G401 (cell line): ENCODE measurements at regions not wholly inside any gene's neighbourhood (a gene's known extent, or its start where the extent isn't known, plus 50 kb on each side); places are given as distances from the start of the nearest gene placed in this dataset.
"Not testable (repeated sequence)": the region's sequence is repeated elsewhere in the genome, so short reads cannot be mapped to it uniquely, and the experiment has no call there.

ENCODE experiments used
- DNase-seq: peaks from one replicate; pipeline ENCODE4 v3.0.0-alpha.2; 2015; ENCODE audit warnings: low spot score
- in situ Hi-C: cut with HindIII; loops from 2 replicates; pipeline ENCODE4 v1.10.0; 2016; ENCODE audit warnings: low sequenced_read_pairs, mixed read lengths

DNA sequence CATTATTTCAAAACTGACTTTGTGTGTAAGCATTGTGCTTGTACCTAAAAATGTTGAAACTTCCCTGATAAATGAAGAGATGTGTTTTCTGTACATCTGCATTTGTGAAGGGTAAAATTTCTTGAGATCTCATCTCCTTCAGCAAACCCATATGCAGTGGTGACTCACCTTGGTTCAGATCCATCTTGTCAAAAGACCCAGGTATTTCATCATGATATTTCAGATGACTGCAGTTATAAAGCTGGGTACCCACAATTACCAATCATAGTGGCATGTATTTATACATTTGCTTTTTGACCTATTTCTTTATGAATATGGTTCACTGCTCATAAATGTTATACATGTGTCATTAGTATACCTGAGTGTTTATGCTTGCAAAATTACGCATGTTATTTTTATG lies 1213.6 kb downstream of the GALC start:
- in situ Hi-C loops, result no loop called here
- DNase-seq, result no peak

DNA sequence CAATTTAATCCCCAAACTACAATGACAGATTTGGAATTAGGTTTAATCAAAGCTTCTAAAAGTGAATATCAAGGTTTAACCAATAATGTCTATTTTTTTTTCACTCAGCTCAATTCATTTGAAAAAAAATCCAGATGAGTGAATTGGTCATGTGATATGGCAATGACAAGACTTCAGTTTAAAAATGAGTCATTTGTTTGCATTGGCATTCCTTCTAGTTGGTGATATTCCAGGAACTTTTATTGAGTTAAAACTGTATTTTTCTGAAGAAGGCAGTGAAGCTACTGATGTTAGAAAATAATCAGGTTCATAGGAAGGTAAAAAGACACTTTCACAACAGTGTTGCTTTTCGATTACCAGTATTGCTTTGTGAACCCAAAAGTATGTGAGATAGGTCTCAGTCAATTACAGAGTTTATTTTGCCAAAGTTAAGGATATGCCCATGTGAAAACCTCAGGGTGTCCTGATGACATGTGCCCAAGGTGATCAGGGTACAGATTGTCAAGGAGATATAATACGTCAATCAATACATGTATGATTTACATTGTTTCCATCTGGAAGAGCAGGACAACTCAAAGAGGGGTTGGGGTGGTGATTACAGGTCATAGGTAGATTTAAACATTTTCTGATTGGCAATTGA lies 1214.9 kb downstream of the GALC start:
- no peak for DNase-seq
- in situ Hi-C loops, result no loop called here

DNA sequence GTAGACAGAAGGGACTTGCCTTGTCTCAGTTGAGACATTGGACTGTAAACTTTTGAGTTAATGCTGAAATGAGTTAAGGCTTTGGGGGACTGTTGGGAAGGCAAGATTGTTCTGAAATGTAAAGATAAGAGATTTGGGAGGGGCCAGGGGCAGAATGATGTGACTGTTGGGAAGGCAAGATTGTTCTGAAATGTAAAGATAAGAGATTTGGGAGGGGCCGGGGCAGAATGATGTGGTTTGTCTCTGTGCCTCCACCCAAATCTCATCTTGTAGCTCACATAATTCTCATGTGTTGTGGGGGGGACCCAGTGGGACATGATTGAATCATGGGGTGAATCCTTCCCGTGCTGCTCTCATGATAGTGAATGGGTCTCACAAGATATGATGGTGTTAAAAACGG lies 1217.1 kb downstream of the GALC start:
- in situ Hi-C loops, DNase-seq: not testable (repeated sequence)

DNA sequence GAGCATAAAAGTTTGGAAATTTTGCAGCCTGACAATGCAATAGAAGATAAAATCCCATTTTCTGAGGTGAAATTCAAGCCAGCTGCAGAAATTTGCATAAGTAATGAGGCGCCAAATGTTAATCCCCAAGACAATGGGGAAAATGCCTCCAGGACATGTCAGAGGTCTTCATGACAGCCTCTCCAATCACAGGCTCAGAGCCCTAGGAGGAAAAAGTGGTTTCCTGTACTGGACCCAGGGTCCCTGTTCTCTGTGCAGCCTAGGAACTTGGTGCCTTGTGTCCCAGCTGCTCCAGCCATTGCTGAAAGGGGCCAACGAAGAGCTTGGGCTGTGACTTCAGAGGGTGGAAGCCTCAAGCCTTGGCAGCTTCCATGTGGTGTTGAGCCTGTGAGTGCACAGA lies 1218.1 kb downstream of the GALC start:
- no peak for DNase-seq
- in situ Hi-C loops, result no loop called here

DNA sequence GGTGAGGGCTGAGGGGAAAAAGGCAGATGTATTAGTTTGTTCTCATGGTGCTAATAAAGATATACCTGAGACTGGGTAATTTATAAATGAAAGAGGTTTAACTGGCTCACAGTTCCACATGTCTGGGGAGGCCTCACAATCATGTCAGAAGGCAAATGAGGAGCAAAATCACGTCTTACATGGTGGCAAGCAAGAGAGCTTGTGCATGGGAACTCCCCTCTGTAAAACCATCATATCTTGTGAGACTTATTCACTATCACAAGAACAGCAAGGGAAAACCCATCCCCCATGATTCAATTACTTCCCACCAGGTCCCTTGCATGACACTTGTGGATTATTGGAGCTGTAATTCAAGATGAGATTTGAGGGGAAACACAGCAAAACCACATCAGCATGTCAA lies 1220.9 kb downstream of the GALC start:
- DNase-seq, result no peak
- in situ Hi-C loops, result no loop called here

DNA sequence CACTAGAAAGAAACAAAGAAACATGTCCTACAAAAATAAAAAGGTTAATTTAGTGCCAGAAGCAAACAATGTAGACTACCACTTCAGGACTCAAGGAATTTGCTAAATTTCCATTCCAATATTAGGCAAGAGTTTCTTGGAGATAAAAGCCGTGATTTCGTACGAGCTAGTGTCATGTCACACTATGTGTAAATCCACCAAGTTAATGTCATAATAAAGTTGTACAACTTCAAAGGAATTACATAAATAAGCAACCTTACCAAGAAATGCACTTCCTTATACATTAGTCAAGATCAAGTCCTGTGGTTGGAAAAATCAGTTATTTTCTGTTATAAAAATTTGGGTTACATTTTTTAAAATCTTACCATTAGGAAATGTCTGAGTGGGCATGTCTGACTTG lies 1222.8 kb downstream of the GALC start:
- in situ Hi-C loops, result no loop called here

DNA sequence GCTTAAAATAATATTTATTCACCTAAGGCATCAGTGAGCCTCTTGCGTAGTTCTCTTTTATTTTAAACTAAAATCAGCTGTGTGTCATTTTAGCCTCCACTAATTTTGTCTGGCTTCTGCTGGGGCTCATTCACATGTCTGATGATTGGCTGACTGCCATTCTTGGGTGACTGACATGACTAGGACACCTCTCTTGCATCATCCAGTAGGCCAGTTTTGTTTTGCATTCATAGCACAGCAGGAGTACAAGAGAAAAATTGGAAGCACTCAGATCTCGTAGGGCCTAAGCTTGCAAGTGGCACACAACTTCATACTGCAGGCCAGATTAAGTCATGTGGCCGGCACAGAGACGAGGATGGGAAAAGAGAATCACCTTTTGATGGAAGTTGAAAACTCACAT lies 1226.5 kb downstream of the GALC start:
- in situ Hi-C loops, result no loop called here
- no peak for DNase-seq

More for the DNA sequence above, 1222.8 kb downstream of the GALC start:
- no peak for DNase-seq

DNA sequence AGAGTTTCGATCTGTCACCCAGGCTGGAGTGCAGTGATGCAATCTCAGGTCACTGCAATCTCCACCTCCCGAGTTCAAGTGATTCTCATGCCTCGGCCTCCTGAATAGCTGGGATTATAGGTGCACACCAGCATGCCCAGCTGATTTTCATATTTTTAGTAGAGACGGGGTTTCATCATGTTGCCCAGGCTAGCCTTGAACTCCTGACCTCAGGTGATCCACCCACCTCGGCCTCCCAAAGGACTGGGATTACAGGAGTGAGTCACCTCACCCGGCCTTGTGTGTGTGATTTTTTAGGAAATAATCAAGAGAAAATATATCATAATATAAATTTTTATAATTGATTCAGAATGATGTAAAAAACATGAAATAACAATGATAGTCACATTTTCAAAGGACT lies 1231.4 kb downstream of the GALC start:
- in situ Hi-C loops, result no loop called here
- no peak for DNase-seq

DNA sequence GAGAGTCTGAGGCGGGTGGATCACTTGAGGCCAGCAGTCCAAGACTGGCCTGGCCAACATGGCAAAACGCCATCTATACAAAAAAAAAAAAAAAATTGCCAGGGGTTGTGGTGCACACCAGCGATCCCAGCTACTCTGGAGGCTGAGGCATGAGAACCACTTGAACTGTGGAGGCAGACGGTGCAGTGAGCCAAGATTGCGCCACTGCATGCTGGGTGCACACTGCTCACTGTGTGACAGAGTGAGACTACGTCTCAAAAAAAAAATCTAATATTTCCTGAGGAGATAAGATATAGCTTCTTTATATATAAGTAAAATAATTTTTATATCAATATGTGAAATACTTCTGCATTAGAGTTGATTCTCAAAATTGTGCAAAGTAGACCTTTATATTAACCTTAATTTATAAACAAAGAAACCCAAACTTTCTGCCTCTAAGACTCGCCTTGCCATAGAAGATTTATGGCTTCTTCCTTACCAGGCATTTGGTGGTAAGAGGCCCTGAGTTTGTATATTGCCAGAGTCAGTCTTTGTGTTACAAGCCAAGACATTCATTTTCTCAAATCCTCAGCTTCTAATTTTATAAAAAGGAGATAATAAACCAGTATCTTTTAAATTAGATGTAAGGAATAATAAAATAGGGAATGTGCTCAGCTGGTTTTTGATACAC lies 1226.7 kb downstream of the FLRT2 start:
- no peak for DNase-seq
- in situ Hi-C loops, result no loop called here

DNA sequence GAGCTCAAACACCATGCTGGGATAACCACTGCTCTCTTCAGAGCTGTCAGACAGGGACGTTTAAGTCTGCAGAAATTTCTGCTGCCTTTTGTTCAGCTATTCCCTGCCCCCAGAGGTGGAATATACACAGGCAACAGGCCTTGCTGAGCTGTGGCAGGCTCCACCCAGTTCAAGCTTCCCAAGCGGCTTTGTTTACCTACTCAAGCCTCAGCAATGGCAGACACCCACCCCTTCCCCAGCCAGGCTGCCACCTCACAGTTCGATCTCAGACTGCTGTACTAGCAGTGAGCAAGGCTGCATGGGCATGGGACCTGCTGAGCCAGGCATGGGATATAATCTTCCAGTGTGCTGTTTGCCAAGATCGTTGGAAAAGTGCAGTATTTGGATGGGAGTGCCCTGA lies 1220.5 kb downstream of the FLRT2 start:
- in situ Hi-C loops, DNase-seq: not testable (repeated sequence)

DNA sequence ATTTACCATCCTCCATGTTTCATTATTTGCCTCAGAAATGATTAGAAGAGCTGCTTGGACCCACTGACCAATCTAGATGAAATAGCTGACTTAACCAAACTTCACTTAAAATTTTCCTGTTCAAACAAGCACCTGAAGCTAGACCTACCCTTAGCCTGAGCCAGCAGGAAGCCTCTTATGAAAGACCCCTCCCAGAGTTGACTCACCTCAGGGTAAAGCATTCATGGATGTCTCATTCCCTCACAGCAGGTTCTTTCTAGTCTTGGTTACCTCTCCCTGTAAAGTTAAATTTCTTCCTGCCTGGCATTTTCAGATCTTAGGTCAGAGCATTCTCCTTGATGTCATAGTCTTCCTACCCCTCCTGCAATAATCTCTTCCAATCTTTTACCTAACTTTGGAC lies 1209.8 kb downstream of the FLRT2 start:
- in situ Hi-C loops, result no loop called here
- DNase-seq, result no peak

DNA sequence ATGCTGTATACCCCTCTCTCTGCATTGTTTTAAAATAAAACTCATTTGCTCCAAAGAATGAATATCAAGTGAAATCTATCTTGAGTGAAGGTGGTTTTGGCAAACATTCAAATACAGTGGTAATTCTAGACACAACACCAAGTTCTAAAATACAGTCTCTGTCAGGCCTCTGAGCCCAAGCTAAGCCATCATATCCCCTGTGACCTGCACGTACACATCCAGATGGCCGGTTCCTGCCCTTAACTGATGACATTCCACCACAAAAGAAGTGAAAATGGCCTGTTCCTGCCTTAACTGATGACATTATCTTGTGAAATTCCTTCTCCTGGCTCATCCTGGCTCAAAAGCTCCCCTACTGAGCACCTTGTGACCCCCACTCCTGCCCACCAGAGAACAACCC lies 1201.5 kb downstream of the FLRT2 start:
- DNase-seq, in situ Hi-C loops: not testable (repeated sequence)

DNA sequence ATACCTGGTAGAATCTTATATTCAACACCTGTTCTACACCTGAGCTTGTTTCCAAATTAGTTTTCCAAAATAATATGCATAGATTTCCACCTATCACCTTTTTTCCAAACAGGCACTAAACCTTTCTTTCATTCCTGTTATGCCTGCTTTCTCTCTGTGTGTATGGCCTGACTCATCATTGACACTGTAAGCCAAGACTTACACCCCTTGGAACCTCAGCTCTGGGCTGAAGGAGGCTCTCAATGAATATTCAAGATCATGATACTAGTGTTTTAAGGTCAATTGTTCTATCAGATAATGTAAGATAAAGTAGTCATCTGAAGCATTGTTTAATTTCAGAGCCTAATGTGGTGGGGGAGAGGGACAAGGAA lies 1193.3 kb downstream of the FLRT2 start:
- in situ Hi-C loops, result no loop called here
- DNase-seq, result no peak

DNA sequence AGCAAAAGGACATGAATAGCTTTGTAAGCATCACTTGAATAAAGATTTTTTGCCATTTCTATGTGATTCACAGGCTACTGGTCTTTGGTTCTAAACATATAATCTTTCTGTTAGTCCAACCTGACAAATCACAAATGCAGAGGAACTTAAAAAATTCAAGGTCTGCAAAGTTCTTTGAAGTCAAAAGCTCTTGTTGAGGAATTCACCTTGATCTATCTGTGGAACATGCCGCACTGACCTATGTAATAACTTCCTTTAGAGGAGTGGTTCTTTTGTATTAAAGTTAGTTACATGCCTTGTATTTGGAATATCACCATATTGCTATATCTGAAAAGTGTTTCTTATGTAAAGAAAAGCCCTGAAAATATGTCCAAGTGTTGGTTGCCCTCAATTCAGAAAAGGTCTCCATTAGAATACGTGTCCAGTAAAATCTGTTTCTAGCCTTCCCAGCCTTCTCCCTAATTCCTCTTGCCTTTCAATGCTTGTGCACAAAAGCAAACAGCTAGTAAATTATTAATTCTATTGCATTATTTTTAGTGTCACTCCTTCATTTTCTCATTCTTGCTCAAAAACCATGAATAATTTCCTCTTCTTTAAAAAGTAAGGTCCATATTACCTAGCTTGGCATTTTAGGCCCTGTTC lies 1192.8 kb downstream of the FLRT2 start:
- in situ Hi-C loops, result no loop called here
- no peak for DNase-seq

DNA sequence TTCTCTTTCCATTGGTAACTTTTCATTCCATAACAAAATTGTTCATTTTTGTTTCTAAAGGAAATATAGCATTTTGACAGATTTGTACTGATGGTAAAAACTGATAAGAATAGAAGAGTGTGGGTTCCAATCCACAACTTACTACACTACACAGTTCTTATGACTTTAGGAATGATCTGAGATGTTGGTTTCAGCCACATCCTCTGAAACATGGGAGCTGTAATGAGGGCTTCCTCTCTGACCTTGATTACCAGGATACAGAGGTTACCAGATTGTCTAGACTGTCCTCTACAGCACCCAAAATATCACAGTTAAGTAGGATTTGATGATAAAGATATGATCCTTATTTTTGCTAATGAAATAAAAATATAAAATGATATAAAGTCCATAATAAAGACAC lies 1184.6 kb downstream of the FLRT2 start:
- DNase-seq, result no peak
- in situ Hi-C loops, result no loop called here

DNA sequence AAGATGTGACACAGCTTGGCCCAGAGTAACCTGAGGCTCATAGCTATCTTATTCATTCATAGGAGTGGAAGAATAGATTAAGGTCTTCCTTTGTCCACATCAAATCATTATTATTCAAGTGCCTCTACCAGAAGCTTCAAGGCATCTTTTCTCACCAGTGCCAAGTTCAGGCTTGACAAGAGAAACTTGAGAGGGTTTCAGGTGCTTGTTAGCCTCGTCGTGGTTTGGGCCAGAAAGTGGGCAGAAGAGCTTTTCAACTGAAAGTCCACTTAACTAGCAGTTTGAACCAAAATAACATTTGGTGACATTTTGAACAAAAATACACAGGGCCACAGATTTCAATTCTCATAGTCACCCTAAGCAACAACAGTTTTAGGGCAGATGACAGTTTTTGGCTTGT lies 1184.2 kb downstream of the FLRT2 start:
- in situ Hi-C loops, result no loop called here
- DNase-seq, result no peak

DNA sequence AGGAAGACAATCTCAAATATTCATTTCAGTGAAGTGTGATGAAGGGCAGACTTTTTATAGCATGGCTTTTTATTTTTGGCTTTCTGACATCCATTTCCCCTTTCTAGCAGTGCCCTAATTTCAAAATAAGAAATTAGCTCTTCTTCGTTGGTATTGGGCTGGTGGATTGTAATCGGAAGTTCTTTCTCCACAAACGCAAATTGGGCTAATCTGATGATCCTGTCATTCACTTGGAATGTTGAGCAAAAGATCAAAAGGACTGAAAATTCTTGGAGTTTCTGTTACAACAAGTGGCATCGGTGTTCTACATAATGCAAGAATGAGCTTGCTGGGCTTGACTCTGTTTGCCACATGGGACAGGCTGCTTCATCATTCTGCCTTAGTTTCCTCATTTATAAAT lies 1182.8 kb downstream of the FLRT2 start:
- in situ Hi-C loops, result no loop called here

DNA sequence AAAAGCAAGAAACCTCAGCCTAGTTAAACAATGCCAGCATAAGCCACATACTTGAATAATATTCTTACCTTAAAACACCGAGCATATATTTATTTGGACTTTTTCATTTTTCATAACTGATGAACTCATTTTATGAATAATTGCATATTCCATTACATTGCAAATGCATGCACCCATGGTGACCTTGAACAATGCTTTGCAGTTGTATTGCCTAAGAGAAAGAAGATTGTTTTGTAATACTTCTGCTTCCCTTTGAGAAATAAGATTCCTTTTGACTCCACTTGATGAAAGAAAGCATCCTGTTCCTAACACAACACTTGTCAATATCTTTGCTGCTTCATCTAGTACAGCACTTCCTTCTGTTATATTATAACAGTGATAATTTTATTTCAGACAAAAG lies 1182.2 kb downstream of the FLRT2 start:
- DNase-seq, result no peak
- in situ Hi-C loops, result no loop called here

More for the DNA sequence above, 1182.8 kb downstream of the FLRT2 start:
- DNase-seq, result no peak

DNA sequence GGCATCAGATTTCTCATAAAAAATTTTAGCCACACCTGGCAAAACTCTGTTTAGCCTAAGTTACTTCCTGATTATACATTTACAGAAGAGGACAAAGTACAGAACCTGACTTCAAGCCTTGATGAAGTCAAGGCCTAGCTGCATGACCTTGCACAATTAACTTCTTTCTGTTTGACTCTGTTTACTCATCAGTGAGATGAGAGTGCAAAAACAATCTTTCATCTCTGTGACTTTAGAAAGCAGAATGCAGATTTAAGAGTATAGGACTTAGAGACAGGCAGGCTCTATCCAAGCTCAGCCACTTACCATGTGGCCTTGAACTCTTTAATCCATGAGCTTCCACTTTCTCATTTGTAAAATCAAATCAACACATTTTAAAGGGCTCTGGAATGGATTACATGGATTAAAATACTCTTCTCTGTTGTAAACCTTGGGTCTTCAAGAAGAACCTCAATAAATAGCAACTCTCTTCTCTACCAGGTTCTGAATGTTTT lies 1178.9 kb downstream of the FLRT2 start:
- in situ Hi-C loops, result no loop called here
- DNase-seq, result no peak

DNA sequence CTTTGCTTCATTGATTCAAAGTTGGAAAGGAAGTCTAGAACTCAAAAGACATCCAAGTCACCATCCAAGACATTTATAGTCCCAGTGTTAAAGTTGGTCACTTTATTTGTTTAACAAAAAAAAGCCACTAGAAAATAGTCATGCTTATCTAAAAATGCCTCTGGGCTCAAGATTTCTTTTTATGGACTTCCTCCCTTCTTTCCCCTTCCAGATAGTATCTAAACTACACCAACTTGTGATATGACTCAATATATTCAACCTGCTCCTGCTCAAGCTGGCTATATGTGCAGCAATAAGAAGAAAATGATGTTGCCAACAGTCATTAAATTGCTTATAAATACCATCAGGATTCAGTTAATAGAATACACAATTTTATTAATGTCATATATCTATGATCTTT lies 1177.1 kb downstream of the FLRT2 start:
- in situ Hi-C loops, result no loop called here
- DNase-seq, result no peak

DNA sequence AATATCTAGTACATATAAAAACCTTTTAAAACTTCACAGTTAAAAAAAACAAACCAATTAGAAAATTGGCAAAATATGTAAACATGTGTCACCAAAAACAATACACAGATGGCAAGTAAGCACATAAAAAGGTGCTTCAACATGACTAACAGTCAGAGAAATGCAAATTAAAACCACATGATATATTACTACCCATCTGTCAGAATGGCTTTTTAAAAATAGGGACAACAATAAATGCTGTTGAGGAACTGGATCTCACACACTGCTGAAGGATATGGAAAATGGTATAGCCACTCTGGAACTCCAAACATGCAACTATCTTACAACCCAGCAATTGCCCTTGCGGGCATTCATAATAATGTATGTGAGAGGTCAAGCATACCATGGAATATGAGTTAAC lies 1153.6 kb downstream of the FLRT2 start:
- no peak for DNase-seq
- in situ Hi-C loops, result no loop called here
